ENCODE measurements at regions not wholly inside any gene's neighbourhood (a gene's known extent, or its start where the extent isn't known, plus 50 kb on each side); places are given as distances from the start of the nearest gene placed in this dataset. TPM values are rescaled to one million over a fixed set of nuclear protein-coding genes. Genes with fewer than 3 reads are reported as not detected.
"Not testable (repeated sequence)": the region's sequence is repeated elsewhere in the genome, so short reads cannot be mapped to it uniquely, and the experiment has no call there.

- Mint-ChIP-seq H3K4me1 (ENCODE audit: low read depth, unreplicated experiment) (peaks cover 12% of the 10 kb centered on the region), H3K36me3 (ENCODE audit: low read depth, unreplicated experiment) (no peaks in the 10 kb centered on the region), H3K9me3 (ENCODE audit: unreplicated experiment) (no peaks in the 10 kb centered on the region), H3K27ac (ENCODE audit: unreplicated experiment) (peak overlapping the region; percentile 38), H3K27me3 (ENCODE audit: low read depth, unreplicated experiment) (no peaks in the 10 kb centered on the region), H3K4me3 (ENCODE audit: unreplicated experiment) (no peak overlapping the region)
- Histone ChIP-seq H3K4me3 (ENCODE audit: insufficient read depth, low read depth, low read length) (no peak overlapping the region), H4K20me1 (ENCODE audit: insufficient read depth, low read length) (no peaks in the 10 kb centered on the region), H3K79me2 (ENCODE audit: insufficient read depth, low read length) (no peaks in the 10 kb centered on the region), H3K27ac (ENCODE audit: low read depth, low read length) (no peak overlapping the region), H3K36me3 (ENCODE audit: insufficient read depth, low read length) (no peaks in the 10 kb centered on the region), H2AFZ (ENCODE audit: low read depth, low read length) (peak overlapping the region; percentile 16), H3K4me2 (ENCODE audit: low read length) (peak overlapping the region; percentile 28), H3K4me1 (ENCODE audit: insufficient read depth, low read length) (peaks cover 8% of the 10 kb centered on the region), H3K27me3 (ENCODE audit: insufficient read depth, low read length) (no peaks in the 10 kb centered on the region), H3K9ac (ENCODE audit: low read length) (no peak overlapping the region), H3K9me3 (ENCODE audit: insufficient read depth, low read depth, low read length) (no peaks in the 10 kb centered on the region)
- TF ChIP-seq EZH2 (IDR thresholded peaks at IDR 0.05; ENCODE audit: insufficient read depth, low read length) (no peak), CTCF (IDR thresholded peaks at IDR 0.05; ENCODE audit: insufficient read depth, low read depth, low read length) (no peak)
- FAIRE-seq (peak; percentile 65), DNase-seq (ENCODE audit: low read depth) (peak; percentile 68)
Observed at GRCh38 chr9:111094433-111094924, 56.2 kb upstream of the LPAR1 start.

GRCh38 chr9:111092167-111092566 is 53.9 kb upstream of the LPAR1 start:
- H3K27ac ChIP-seq (ENCODE audit: low read depth, low read length); H3K4me1 ChIP-seq (ENCODE audit: insufficient read depth, low read length); DNase-seq (ENCODE audit: low read depth); H3K36me3 ChIP-seq (ENCODE audit: insufficient read depth, low read length); H3K27me3 ChIP-seq (ENCODE audit: insufficient read depth, low read length); H3K9me3 Mint-ChIP-seq (ENCODE audit: unreplicated experiment); H3K27ac Mint-ChIP-seq (ENCODE audit: unreplicated experiment); FAIRE-seq; H3K9me3 ChIP-seq (ENCODE audit: insufficient read depth, low read depth, low read length); H3K9ac ChIP-seq (ENCODE audit: low read length); H3K4me2 ChIP-seq (ENCODE audit: low read length); H3K4me3 ChIP-seq (ENCODE audit: insufficient read depth, low read depth, low read length); H2AFZ ChIP-seq (ENCODE audit: low read depth, low read length); H3K4me3 Mint-ChIP-seq (ENCODE audit: unreplicated experiment); H3K79me2 ChIP-seq (ENCODE audit: insufficient read depth, low read length); H4K20me1 ChIP-seq (ENCODE audit: insufficient read depth, low read length); H3K27me3 Mint-ChIP-seq (ENCODE audit: low read depth, unreplicated experiment); H3K36me3 Mint-ChIP-seq (ENCODE audit: low read depth, unreplicated experiment): not testable (repeated sequence)
- peaks cover 12% of the 10 kb centered on the region for H3K4me1 Mint-ChIP-seq (ENCODE audit: low read depth, unreplicated experiment)

Small RNA genes in the stretch of these regions (microRNA-seq; reads per million reads assigned to microRNA genes)
- not detected for gene MIR7702
